ENCODE measurements at regions not wholly inside any gene's neighbourhood (a gene's known extent, or its start where the extent isn't known, plus 50 kb on each side); places are given as distances from the start of the nearest gene placed in this dataset.
"Not testable (repeated sequence)": the region's sequence is repeated elsewhere in the genome, so short reads cannot be mapped to it uniquely, and the experiment has no call there.

DNA sequence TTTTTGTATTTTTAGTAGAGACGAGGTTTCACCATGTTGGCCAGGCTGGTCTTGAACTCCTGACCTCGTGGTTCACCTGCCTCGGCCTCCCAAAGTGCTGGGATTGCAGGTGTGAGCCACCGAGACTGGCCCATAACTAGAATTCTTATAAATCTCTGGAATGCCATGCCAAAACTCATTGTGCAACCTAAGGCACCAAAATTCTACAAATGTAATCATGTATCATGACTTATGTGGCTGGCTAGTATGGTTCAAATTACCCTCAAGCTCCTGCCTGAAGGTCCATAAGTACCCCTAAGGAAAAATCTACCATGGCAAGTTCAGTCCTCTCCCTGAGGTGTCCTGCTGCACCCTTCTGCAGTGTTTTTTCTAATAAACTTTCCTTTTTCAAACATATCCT, 63.8 kb upstream of the CSF1 start:
- Histone ChIP-seq H3K27me3 (replicated peaks; ENCODE audit: control insufficient read depth, insufficient read depth, low read length) (no peaks in the 10 kb centered on the region), H3K4me3 (replicated peaks; ENCODE audit: low read depth, low read length) (no peak overlapping the region), H3K36me3 (ENCODE audit: control insufficient read depth, insufficient read depth, low read length) (no peaks in the 10 kb centered on the region)
- TF ChIP-seq, protein P1, sequence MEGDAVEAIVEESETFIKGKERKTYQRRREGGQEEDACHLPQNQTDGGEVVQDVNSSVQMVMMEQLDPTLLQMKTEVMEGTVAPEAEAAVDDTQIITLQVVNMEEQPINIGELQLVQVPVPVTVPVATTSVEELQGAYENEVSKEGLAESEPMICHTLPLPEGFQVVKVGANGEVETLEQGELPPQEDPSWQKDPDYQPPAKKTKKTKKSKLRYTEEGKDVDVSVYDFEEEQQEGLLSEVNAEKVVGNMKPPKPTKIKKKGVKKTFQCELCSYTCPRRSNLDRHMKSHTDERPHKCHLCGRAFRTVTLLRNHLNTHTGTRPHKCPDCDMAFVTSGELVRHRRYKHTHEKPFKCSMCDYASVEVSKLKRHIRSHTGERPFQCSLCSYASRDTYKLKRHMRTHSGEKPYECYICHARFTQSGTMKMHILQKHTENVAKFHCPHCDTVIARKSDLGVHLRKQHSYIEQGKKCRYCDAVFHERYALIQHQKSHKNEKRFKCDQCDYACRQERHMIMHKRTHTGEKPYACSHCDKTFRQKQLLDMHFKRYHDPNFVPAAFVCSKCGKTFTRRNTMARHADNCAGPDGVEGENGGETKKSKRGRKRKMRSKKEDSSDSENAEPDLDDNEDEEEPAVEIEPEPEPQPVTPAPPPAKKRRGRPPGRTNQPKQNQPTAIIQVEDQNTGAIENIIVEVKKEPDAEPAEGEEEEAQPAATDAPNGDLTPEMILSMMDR (IDR thresholded peaks at IDR 0.05; ENCODE audit: insufficient read depth, low read length, poor library complexity, severe bottlenecking) = no peak
- DNase-seq (ENCODE audit: extremely low read depth, insufficient read length) = no peak

DNA sequence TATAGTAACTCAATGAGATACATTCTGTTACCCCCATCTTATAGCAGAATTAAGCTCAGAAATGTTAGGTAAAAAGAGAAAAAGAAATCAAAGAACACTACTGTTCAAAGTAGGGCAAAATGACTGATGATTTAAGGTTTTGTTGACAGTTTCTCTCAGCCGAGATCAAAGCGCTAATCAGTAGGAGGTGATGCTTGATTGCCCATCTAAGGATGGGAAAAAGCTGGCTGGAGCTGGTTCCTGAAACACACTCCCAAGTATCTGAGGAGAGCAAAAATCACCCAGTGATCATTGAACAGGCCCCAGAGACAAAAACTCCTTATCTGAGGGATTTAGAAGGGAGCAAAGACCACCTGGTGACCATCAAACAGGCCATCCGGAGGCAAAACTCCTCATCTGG, 64.5 kb upstream of the CSF1 start:
- H3K27me3 ChIP-seq (replicated peaks; ENCODE audit: control insufficient read depth, insufficient read depth, low read length) = no peaks in the 10 kb centered on the region
- H3K4me3 ChIP-seq (replicated peaks; ENCODE audit: low read depth, low read length) = no peak overlapping the region
- no peak for DNase-seq (ENCODE audit: extremely low read depth, insufficient read length)
- no peaks in the 10 kb centered on the region for H3K36me3 ChIP-seq (ENCODE audit: control insufficient read depth, insufficient read depth, low read length)
- TF ChIP-seq, protein P1 (IDR thresholded peaks at IDR 0.05; ENCODE audit: insufficient read depth, low read length, poor library complexity, severe bottlenecking) = no peak

DNA sequence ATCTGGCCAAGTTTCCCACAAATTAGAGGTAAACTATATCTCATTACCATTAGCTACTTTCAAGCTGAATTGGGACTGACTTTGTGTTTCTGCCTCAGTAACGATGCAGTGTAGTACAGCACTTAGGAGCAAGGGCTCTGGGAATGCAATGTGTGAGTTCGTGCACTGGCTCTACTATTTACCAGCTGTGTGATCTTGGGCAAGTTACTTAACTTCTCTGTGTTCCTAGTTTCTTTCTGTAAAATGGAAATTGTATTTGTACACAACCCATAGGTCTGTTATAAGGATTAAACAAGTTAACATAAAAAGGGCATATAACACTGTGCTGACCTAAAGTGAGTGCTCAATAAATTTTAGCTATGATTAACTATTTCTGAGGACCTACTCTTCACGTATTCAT, 65.0 kb upstream of the CSF1 start:
- DNase-seq (ENCODE audit: extremely low read depth, insufficient read length) = no peak
- H3K36me3 ChIP-seq (ENCODE audit: control insufficient read depth, insufficient read depth, low read length) = no peaks in the 10 kb centered on the region
- TF ChIP-seq, protein P1 (IDR thresholded peaks at IDR 0.05; ENCODE audit: insufficient read depth, low read length, poor library complexity, severe bottlenecking) = no peak
- H3K27me3 ChIP-seq (replicated peaks; ENCODE audit: control insufficient read depth, insufficient read depth, low read length) = no peaks in the 10 kb centered on the region
- no peak overlapping the region for H3K4me3 ChIP-seq (replicated peaks; ENCODE audit: low read depth, low read length)

DNA sequence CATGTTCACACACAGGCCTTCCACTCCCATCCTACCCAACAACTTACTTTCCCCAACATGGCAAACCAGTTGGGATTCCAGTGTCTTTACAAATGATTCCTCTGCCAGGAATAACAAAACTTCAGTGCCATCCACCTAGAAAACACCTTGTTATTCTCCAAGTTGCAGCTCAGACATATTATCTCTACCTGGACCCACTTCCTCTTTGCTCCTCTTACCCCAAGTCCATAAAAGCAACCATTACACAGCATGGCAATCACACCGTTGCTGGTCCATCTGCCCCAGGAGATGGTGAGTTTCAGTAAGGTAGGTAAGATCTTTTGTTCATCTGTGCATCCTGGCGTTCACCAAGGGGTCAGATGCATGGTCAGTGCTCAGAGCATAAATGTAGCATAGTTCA, 66.0 kb upstream of the CSF1 start:
- Histone ChIP-seq H3K27me3 (replicated peaks; ENCODE audit: control insufficient read depth, insufficient read depth, low read length) (no peaks in the 10 kb centered on the region), H3K36me3 (ENCODE audit: control insufficient read depth, insufficient read depth, low read length) (no peaks in the 10 kb centered on the region), H3K4me3 (replicated peaks; ENCODE audit: low read depth, low read length) (no peak overlapping the region)
- TF ChIP-seq, protein P1 (IDR thresholded peaks at IDR 0.05; ENCODE audit: insufficient read depth, low read length, poor library complexity, severe bottlenecking) = no peak
- no peak for DNase-seq (ENCODE audit: extremely low read depth, insufficient read length)

DNA sequence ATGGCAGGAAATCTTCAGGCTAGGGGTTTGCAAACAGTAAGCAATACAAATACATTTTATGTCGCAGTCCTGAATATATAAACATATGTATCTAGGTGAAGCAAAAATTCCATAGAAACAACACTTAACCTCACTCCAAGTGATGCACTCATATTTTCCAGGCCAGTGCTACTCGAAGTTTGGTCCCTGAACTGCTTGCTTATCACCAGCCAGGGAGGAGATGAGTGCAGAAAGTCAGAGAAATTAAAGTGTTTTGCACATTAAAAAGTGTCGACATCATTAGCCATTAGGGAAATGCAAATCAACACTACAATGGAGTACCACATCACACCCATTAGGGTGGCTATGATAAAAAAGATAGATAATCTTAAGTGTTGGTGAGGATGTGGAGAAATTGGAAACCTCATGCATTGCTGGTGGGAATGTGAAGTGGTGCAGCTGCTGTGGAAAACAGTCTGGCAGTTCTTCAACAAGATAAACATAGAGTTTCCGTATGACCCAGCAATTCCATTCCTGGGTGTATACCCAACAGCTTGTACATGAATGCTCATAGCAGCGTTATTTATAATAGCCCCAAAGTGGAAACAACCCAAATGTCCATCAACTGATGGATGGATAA, 70.5 kb upstream of the CSF1 start:
- no peaks in the 10 kb centered on the region for H3K27me3 ChIP-seq (replicated peaks; ENCODE audit: control insufficient read depth, insufficient read depth, low read length)
- no peaks in the 10 kb centered on the region for H3K36me3 ChIP-seq (ENCODE audit: control insufficient read depth, insufficient read depth, low read length)
- DNase-seq (ENCODE audit: extremely low read depth, insufficient read length) = no peak
- H3K4me3 ChIP-seq (replicated peaks; ENCODE audit: low read depth, low read length) = no peak overlapping the region
- TF ChIP-seq, protein P1 (IDR thresholded peaks at IDR 0.05; ENCODE audit: insufficient read depth, low read length, poor library complexity, severe bottlenecking) = no peak

DNA sequence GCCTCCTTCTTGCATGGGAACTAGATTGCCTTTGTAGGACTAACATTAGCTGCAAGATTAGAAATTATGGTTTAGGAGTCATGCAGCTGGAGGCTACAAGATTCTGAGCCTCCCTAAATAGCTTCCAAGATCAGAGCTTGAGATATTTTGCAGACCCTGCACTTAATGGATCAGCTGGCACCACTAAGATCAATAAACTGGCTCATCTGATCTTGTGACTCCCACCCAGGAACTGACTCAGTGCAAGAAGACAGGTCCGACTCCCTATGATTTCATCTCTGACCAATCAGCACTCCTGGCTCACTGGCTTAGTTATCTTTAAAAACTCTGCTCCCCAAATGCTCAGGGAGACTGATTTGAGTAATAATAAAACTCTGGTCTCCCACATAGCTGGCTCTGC, 71.4 kb upstream of the CSF1 start:
- not testable (repeated sequence) for DNase-seq (ENCODE audit: extremely low read depth, insufficient read length); H3K27me3 ChIP-seq (replicated peaks; ENCODE audit: control insufficient read depth, insufficient read depth, low read length); H3K36me3 ChIP-seq (ENCODE audit: control insufficient read depth, insufficient read depth, low read length); H3K4me3 ChIP-seq (replicated peaks; ENCODE audit: low read depth, low read length)
